Gastrocnemius medialis (tissue), 4 donors: ENCODE measurements at regions not wholly inside any gene's neighbourhood (a gene's known extent, or its start where the extent isn't known, plus 50 kb on each side); places are given as distances from the start of the nearest gene placed in this dataset.

ENCODE experiments used
- CTCF ChIP-seq, 5 experiments: fragments of 450-650 bp in 3 of 5; fragments of 200-600 bp in 2 of 5; sonication (generic) in 2 of 5; IDR thresholded peaks in 4 of 5; conservative IDR thresholded peaks in 1 of 5; 1 replicate in 4 of 5; 2 replicates in 1 of 5; pipeline ENCODE4 v1.5.1; 2016 to 2019; ENCODE audit warnings: antibody characterized with exemption in 5 of 5, mild to moderate bottlenecking in 3 of 5, moderate library complexity in 3 of 5
- POLR2A ChIP-seq, 2 donors: fragments of 450-650 bp; IDR thresholded peaks; one replicate each; pipeline ENCODE4 v1.6.1; 2017; ENCODE audit warnings: antibody characterized with exemption in 2 of 2, mild to moderate bottlenecking in 2 of 2, moderate library complexity in 2 of 2

GRCh38 chr4:67091673-67092072 lies 453.6 kb downstream of the CENPC start:
- TF ChIP-seq CTCF (IDR thresholded peaks at IDR 0.05 in 4 of 5, conservative IDR thresholded peaks at IDR 0.05 in 1 of 5), result no peak
- no peak for TF ChIP-seq POLR2A (IDR thresholded peaks at IDR 0.05)
